ENCODE measurements at regions not wholly inside any gene's neighbourhood (a gene's known extent, or its start where the extent isn't known, plus 50 kb on each side); places are given as distances from the start of the nearest gene placed in this dataset.

GRCh38 chr15:69513450-69513960 lies 60.9 kb downstream of the RPLP1 start:
- TF ChIP-seq CTCF (IDR thresholded peaks at IDR 0.05) (no peak), POLR2A (IDR thresholded peaks at IDR 0.05) (no peak)
